GM12892 (cell line): ENCODE measurements at regions not wholly inside any gene's neighbourhood (a gene's known extent, or its start where the extent isn't known, plus 50 kb on each side); places are given as distances from the start of the nearest gene placed in this dataset.

Experiments used
- DNase-seq: peaks from one replicate; pipeline ENCODE4 v3.0.0; 2011; ENCODE audit not compliant: insufficient read length
- FAIRE-seq: peaks from 2 replicates; lab custom pipeline; 2011; peaks lifted over from hg19 to GRCh38; lab: Jason Lieb, UNC
- POLR2A ChIP-seq: IDR thresholded peaks from 2 replicates; pipeline ENCODE4 v1.6.1; 2011; ENCODE audit warnings: low read depth, low read length, control low read depth
- POLR2AphosphoS5 ChIP-seq: IDR thresholded peaks from 2 replicates; pipeline ENCODE4 v1.6.1; 2011; ENCODE audit warnings: low read depth, low read length, control low read depth
- TAF1 ChIP-seq: IDR thresholded peaks from 2 replicates; pipeline ENCODE4 v1.6.1; 2011; ENCODE audit warnings: low read depth, mild to moderate bottlenecking, control low read depth, low read length, borderline replicate concordance

DNA sequence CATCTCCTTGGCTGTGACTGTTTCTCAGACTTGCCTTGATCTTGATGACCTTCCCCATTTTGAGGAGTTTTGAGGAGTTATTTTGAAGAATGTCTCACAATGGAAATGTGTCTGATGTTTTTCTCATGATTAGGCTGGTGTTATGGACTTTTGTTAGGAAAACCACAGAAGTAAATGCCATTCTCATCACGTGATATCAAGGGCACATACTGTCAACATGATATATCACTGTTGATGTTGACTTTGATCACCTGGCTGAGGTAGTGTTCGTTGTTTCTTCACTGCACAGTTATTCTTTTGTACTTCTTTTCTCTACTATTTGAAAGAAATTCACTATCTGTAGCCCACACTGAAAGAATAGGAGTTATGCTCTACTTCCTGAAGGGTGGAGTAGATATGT, 194.7 kb upstream of the MPHOSPH6 start:
- DNase-seq: no peak
- no peak for FAIRE-seq
- TF ChIP-seq TAF1 (no peak), POLR2A (no peak), POLR2AphosphoS5 (no peak)

DNA sequence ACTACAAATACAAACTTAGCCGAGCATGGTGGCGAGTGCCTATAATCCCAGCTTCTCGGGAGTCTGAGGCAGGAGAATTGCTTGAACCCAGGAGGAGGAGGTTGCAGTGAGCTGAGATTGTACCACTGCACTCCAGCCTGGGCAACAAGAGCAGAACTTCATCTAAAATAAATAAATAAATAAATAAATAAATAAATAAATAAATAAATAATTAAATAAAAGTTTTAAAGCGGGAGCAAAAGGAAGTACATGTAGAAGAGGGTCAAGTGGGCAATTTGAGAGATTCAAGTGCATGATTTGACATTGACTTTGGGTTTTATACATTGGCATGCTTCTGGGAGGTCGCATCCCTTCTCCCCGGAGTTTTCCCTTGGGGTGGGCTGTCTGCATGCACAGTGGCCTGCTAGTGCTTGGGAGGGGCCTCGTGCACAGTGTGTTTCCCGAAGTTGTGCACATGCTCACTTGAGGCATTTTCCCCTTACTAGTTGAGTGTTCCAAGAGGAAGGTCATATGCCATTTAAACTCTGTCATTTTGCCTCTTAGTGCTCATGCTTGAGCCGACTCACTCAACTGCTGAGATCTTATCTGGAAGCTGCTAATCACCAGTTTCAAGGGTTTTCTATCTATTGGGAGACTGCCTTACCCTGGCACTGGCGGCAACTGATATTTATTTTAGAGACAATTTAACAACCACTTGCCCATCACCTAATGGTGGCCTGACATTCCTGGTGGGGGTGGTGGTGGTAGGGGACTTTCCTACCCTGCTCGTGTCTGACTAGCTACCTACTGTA, 193.2 kb upstream of the MPHOSPH6 start:
- FAIRE-seq (no peak), DNase-seq (no peak)
- TF ChIP-seq POLR2AphosphoS5: no peak
- TF ChIP-seq POLR2A: no peak
- no peak for TF ChIP-seq TAF1

DNA sequence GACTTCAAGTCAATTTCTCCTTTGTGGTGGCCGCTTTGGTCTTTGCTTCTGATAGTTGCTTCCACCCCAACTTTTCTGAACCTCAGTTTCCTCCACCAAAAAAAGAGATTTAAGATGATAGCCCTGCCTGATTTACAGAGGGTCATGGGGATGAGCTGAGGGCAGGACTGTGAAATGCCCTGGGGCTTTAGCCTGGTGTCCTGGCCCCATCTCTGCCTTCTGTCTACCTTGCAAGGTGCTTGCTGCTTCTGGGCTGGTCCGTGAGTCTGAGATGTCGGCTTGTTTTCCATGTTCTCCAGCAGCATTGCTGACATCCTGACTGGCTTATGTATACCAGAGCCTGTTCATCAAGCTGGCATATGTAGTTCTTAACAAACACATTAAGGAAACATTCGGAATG, 191.9 kb upstream of the MPHOSPH6 start:
- TF ChIP-seq POLR2AphosphoS5 (no peak), POLR2A (no peak), TAF1 (no peak)
- FAIRE-seq (no peak), DNase-seq (no peak)

DNA sequence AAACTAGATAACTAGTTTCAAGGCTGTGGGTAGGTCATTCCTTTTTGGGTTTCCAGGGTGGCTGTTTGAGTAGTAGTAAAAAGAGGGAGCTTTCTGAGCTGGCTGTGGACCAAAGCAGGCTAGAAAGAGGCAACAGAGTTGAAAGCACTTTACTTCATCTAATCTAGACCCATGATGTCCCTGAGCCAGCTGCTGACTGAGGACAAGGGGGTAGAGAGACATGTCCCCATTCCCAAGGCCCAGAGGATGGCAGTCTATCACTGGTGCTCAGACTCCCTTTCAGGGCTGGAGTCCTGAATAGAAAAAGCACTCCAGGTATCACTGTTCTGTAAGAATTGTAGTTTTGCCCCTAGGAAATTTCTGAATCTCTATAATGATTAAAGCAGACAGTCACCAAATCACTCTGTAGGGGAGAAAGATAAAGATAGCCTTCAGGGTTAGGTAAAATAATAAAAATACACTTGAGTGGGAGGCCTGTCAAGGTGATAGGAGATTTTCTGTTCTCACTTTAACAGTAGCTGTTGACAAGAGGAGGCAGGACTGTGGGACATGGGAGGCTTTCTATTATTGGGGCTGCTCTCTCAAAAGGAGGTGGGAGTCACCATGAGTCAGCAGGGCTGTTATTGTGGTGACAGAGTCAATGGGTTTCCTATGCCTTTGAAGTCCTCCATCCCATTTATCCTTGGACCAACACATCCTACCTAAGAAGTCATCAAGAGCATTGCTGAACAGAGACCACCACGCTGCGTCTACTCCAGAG, 190.2 kb upstream of the MPHOSPH6 start:
- TF ChIP-seq TAF1: no peak
- TF ChIP-seq POLR2AphosphoS5: no peak
- TF ChIP-seq POLR2A: no peak
- FAIRE-seq (no peak), DNase-seq (no peak)

DNA sequence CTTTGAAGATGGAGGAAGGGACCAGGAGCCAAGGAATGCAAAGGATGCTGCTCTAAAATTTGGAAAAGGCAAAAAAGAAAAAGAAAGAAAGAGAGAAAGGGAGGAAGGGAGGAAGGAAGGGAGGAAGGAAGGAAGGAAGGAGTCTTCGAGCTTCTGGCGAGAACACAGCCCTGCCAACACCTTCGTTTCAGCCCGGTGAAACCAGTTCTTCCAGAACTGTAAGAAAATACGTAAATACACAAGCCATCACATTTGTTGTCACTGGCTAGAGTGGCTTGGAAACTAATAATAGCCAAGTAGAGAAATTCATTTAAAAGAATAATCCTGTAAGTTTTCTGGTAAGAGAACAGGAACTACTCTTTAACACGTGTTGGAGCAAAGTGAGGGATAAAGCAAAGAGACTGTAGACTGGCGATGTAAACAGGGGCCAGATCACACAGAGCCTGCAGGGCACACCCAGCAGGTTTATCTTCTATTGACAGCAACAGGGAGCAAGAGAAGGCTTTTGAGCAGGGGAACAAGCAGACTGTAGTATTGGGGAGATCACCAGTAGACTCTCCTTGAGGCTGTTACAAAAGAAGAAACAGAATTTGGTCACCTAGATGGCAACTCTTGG, 188.7 kb upstream of the MPHOSPH6 start:
- TF ChIP-seq POLR2A (no peak), POLR2AphosphoS5 (no peak), TAF1 (no peak)
- FAIRE-seq (no peak), DNase-seq (no peak)

DNA sequence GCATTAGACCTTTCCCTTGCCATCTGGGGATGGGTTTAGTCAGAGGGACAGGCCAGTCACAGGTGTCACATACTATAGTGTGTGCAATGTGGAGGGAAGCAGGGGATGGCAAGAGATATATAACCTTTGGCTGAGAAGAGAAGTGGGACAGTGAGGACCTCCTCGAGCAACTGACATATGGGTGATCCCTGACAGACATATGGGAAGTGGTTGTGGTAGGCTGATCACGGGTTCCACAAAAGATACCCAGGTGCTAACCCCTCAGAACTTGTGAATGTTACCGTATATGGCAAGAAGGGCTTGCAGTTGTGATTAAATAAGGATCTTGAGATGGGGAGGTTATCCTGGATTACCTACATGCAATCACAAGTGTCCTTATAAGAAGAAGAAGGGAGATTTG, 188.1 kb upstream of the MPHOSPH6 start:
- TF ChIP-seq POLR2AphosphoS5 (no peak), TAF1 (no peak), POLR2A (no peak)
- no peak for DNase-seq
- FAIRE-seq: no peak

DNA sequence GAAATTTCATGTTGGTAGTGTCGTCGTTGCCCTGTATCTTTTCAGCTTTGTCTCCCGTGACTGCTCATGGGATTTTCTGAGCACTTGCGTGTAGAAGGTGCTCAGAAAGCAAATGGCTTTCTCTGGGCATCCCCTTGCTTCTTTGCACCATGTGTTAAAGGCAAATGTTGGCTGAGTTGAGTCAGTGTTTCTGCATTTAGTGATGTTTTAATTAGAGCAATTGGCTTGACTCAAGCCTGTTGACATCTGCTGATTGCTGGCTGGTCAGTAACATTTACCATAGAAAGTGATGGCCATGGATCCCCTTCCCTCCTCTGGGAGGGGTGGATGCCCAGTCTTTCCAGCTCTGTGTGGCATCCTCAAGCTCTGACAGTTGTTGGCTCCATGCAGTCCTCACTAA, 187.2 kb upstream of the MPHOSPH6 start:
- no peak for TF ChIP-seq TAF1
- DNase-seq (no peak), FAIRE-seq (peak; percentile 14)

DNA sequence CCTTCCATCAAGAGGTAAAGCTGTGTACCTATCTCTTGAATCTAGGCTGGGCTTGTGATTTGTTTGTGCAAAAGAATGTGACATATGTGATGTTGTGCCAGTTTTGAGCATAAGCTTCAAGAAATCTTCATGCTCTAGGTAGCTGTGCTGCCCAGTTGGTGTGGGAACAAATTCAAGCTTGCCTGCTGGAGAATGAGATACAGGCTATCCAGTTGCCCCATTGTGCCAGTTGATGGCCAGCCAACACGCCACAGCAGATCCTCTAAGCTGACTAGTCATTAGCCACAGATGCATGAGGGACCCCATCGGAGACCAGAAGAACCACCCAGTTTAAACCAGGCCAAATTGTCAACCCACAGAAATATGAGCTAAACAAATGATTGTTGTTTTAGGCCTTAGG, 180.5 kb upstream of the MPHOSPH6 start:
- DNase-seq (no peak), FAIRE-seq (no peak)
- no peak for TF ChIP-seq POLR2A
- TF ChIP-seq POLR2AphosphoS5: no peak
- no peak for TF ChIP-seq TAF1

DNA sequence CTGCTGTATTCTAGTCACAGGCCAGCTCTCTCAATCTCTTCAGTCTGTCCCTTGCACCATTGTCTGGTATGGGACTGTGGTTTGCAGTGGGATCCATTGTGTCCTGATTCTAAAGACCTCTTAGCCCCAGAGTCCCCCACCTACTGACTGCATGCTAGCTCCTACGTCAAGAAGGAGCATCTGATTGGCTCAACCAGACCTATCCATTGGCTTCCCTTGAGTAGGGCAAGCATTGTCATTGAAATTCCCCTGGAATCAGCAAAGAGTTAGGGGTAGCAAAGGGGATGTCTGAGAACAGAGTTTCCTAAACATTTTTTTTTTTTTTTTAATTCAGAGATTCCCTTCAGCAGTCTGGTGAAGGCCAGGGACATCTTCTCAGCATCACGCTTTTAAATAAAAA, 175.3 kb upstream of the MPHOSPH6 start:
- DNase-seq (no peak), FAIRE-seq (no peak)
- no peak for TF ChIP-seq TAF1
- no peak for TF ChIP-seq POLR2A
- no peak for TF ChIP-seq POLR2AphosphoS5

DNA sequence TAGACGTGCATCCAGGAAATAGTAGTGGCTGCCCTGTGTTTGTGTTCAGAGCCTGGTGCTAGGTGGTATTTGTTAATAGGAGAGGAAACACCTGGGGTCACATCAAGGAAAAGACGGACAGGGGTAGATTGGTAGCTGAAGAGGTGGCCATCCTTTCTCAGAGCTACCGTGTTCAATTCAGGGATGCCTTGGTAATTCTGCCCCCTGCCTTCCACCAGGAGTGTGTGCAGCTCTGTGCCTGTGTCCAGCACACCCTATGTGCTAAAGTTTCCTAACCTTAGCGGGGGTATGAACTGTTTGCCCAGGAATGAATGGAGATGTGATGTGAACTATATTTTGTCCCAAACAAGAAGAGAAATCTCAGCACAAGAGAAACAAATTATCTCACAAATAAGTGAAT, 174.1 kb upstream of the MPHOSPH6 start:
- no peak for FAIRE-seq
- no peak for DNase-seq
- TF ChIP-seq POLR2AphosphoS5: no peak
- no peak for TF ChIP-seq TAF1
- TF ChIP-seq POLR2A: no peak

DNA sequence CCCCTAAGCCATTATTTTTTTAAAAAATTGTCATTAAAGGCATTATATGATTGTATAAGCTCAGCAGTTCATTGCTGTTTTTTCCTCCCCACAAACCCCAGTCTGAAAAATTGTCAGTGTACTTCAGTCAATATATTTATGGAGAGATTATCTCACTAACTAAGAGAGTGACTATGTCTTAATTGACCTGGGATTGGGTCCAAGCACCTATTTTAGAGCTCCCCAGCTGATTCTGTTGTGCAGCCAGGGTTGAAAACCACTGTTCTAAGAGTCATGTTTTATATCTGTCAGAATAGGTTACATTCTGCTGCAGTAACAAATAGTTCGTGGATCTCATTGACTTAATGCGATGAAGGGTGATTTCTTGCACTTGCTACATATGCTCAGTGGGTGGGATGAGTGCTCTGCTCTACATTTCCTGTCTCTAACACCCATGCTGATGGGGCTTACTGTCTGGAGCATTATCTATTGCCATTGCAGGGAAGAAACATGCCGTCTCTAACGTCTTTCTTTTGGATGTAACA, 171.2 kb upstream of the MPHOSPH6 start:
- TF ChIP-seq TAF1 (no peak), POLR2AphosphoS5 (no peak), POLR2A (no peak)
- FAIRE-seq (no peak), DNase-seq (no peak)
